PC-3 (cell line): ENCODE measurements at regions not wholly inside any gene's neighbourhood (a gene's known extent, or its start where the extent isn't known, plus 50 kb on each side); places are given as distances from the start of the nearest gene placed in this dataset.

Experiments used
- ATAC-seq: fragments of 200-7000 bp; cut with Tn5 transposase; 2 replicates; pipeline ENCODE4 v1.9.1; 2020; ENCODE audit warnings: mild to moderate bottlenecking, moderate library complexity
- BruUV-seq: library from RNA; stranded (reverse); fragments of 400-500 nt; replicated peaks from 2 replicates; lab custom pipeline; 2021; lab: Mats Ljungman, UMichigan
- CTCF ChIA-PET: fragments of 300-600 bp; sonication (Branson Sonifier 250); formaldehyde crosslinking; loops from one replicate; lab custom pipeline; 2022; ENCODE audit warnings: antibody characterized with exemption; lab: Charles Lee
- POLR2A ChIA-PET: fragments of 300-600 bp; sonication (Branson Sonifier 250); formaldehyde crosslinking; loops from one replicate; lab custom pipeline; 2022; ENCODE audit warnings: antibody characterized with exemption; ENCODE audit not compliant: unreplicated experiment; lab: Charles Lee
- DNase-seq: peaks from one replicate; pipeline ENCODE4 v3.0.0-alpha.2; 2015
- H2AFZ ChIP-seq: fragments of 300-600 bp; sonication (generic); 2 replicates; pipeline ENCODE4 v1.6.0; 2016; ENCODE audit warnings: antibody characterized with exemption, low read length
- H3F3A ChIP-seq: fragments of 300-600 bp; sonication (generic); one replicate; pipeline ENCODE4 v1.6.0; 2017; ENCODE audit warnings: antibody characterized with exemption, low read length, control low read depth, mild to moderate bottlenecking; ENCODE audit not compliant: unreplicated experiment
- H3K27ac ChIP-seq: fragments of 300-600 bp; sonication (generic); 2 replicates; pipeline ENCODE4 v1.5.1; 2016; ENCODE audit warnings: mild to moderate bottlenecking, low read length
- H3K27me3 ChIP-seq: fragments of 300-600 bp; sonication (generic); 2 replicates; pipeline ENCODE4 v1.6.1; 2016; ENCODE audit warnings: low read length, mixed read lengths
- H3K36me3 ChIP-seq: fragments of 300-600 bp; sonication (generic); 2 replicates; pipeline ENCODE4 v1.6.1; 2016; ENCODE audit warnings: low read depth, mixed run types, low read length, mixed read lengths
- H3K4me1 ChIP-seq: fragments of 300-600 bp; sonication (generic); 2 replicates; pipeline ENCODE4 v1.5.1; 2016; ENCODE audit warnings: low read length; ENCODE audit not compliant: insufficient read depth
- H3K4me2 ChIP-seq: fragments of 300-600 bp; sonication (generic); 2 replicates; pipeline ENCODE4 v1.6.0; 2016; ENCODE audit warnings: low read length
- H3K4me3 ChIP-seq: fragments of 300-600 bp; sonication (generic); 2 replicates; pipeline ENCODE4 v1.5.1; 2016; ENCODE audit warnings: mild to moderate bottlenecking, low read length, mixed read lengths
- H3K79me2 ChIP-seq: fragments of 300-600 bp; sonication (generic); 2 replicates; pipeline ENCODE4 v1.6.1; 2017; ENCODE audit warnings: low read length, mixed read lengths
- H3K9ac ChIP-seq: fragments of 300-600 bp; sonication (generic); 2 replicates; pipeline ENCODE4 v1.6.0; 2016; ENCODE audit warnings: mild to moderate bottlenecking, low read length
- H3K9me2 ChIP-seq: fragments of 300-600 bp; sonication (generic); replicated peaks from 2 replicates; pipeline ENCODE4 v1.6.1; 2016; ENCODE audit warnings: mixed run types, low read length, mixed read lengths
- H3K9me3 ChIP-seq: fragments of 300-600 bp; sonication (generic); 2 replicates; pipeline ENCODE4 v1.6.1; 2016; ENCODE audit warnings: low read length, mixed read lengths
- H4K20me1 ChIP-seq: fragments of 300-600 bp; sonication (generic); 2 replicates; pipeline ENCODE4 v1.6.1; 2016; ENCODE audit warnings: low read length, mixed read lengths
- EZH2 ChIP-seq: fragments of 300-600 bp; sonication (generic); IDR thresholded peaks from one replicate; pipeline ENCODE4 v1.6.1; 2017; ENCODE audit warnings: antibody characterized with exemption, mild to moderate bottlenecking, low read length; ENCODE audit not compliant: unreplicated experiment
- EZH2phosphoT487 ChIP-seq: fragments of 300-600 bp; sonication (generic); IDR thresholded peaks from 2 replicates; pipeline ENCODE4 v1.6.1; 2018; ENCODE audit warnings: mild to moderate bottlenecking, antibody characterized with exemption, low read length, borderline replicate concordance
- intact Hi-C: fragments of 100-400 bp; cut with micrococcal nuclease; formaldehyde crosslinking; loops from 2 replicates; pipeline ENCODE4 v1.9.0; 2023
- TF ChIP-seq, protein P1 (sequence below): fragments of 300-600 bp; sonication (generic); conservative IDR thresholded peaks from 2 replicates; pipeline ENCODE4 v1.5.1; 2017; ENCODE audit warnings: antibody characterized with exemption, low read depth, mild to moderate bottlenecking, low read length

DNA sequence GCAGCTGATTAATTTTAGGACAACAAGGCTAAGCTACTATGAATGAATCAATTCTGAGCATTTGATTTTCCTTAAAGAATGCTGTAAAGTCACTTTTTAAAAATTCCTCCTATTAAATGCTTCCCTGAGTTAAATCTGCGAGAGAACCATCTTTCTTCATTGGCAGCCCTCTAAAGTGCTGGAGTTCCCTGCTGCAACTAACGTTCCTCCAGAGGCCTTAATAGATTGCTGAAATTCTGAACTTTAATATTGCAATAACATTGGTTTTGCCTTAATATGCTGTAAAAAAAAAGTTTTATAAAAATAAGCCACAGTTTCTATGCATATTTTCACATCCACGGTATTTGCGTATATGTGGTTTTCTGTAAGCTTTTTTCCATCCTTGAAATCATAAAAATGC is 298.0 kb upstream of the PIK3R1 start:
- intact Hi-C loops: no loop called here
- Histone ChIP-seq H3K9ac (no peak overlapping the region), H3F3A (no peaks in the 10 kb centered on the region), H3K4me3 (no peak overlapping the region), H3K9me2 (no peaks in the 10 kb centered on the region), H3K9me3 (no peaks in the 10 kb centered on the region), H3K4me2 (no peak overlapping the region), H2AFZ (no peak overlapping the region), H3K27me3 (no peaks in the 10 kb centered on the region), H4K20me1 (no peaks in the 10 kb centered on the region), H3K27ac (no peak overlapping the region), H3K4me1 (no peaks in the 10 kb centered on the region), H3K36me3 (no peaks in the 10 kb centered on the region), H3K79me2 (no peaks in the 10 kb centered on the region)
- TF ChIP-seq EZH2 (no peak), EZH2phosphoT487 (no peak)
- TF ChIP-seq, protein P1, sequence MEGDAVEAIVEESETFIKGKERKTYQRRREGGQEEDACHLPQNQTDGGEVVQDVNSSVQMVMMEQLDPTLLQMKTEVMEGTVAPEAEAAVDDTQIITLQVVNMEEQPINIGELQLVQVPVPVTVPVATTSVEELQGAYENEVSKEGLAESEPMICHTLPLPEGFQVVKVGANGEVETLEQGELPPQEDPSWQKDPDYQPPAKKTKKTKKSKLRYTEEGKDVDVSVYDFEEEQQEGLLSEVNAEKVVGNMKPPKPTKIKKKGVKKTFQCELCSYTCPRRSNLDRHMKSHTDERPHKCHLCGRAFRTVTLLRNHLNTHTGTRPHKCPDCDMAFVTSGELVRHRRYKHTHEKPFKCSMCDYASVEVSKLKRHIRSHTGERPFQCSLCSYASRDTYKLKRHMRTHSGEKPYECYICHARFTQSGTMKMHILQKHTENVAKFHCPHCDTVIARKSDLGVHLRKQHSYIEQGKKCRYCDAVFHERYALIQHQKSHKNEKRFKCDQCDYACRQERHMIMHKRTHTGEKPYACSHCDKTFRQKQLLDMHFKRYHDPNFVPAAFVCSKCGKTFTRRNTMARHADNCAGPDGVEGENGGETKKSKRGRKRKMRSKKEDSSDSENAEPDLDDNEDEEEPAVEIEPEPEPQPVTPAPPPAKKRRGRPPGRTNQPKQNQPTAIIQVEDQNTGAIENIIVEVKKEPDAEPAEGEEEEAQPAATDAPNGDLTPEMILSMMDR: no peak
- DNase-seq (no peak), ATAC-seq (no peak)
- BruUV-seq: no TSS peak
- CTCF ChIA-PET: no interaction called here
- POLR2A ChIA-PET: no interaction called here

DNA sequence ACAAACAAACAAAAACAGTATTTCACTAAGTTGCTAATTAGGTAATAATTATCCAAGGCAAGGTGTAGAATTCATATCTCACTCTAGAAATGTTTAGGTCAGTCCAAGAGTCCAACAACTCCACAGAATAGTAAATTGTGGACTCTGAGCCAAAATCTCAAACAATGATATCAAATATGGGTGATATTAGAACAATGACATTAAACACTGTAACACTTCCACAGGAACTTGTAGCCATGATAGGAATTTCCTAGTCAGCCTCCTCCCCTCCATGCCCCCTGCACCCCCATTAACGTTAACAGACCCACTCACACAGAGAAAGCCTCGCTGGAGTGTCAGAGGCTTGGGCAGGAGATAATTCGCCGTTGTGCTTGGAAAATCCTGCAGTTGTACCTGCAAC is 305.0 kb upstream of the PIK3R1 start:
- TF ChIP-seq EZH2phosphoT487: no peak
- TF ChIP-seq, protein P1: no peak
- no peak for TF ChIP-seq EZH2
- ATAC-seq: no peak

DNA sequence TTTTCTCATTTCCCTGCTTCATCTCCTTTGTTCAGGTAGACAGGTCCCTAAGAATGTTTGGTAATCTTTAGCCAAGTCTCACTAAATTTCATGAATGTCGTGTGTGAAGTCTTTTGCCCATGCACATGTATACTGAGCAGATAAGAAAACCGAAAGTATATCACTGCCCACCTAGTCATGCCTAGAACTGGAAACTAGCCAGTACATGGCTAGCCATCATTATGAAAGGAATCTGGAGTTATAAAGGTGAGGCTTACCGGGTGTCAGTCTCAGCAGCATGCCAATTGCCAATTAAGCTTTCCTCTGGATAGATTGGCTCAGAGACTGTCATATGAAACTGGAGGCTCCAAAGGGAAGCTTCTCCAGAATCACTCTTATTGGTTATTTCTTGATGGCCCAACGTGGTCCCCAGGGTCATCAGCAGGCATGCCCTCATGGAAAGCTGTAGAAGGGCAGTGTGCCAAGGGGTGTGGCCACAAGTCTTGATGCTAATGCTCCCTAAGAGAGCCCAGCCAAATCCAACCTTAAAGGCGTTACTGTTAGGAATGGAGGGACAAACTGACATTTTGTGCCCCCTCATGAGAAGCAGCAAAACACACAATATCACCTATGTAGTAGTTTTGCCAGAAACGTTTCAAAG is 307.3 kb upstream of the PIK3R1 start:
- H4K20me1 ChIP-seq: no peaks in the 10 kb centered on the region
- TF ChIP-seq, protein P1: no peak
- TF ChIP-seq EZH2phosphoT487: no peak
- no peak for TF ChIP-seq EZH2
- ChIA-PET CTCF (no interaction called here), POLR2A (no interaction called here)
- H3K4me2 ChIP-seq: no peak overlapping the region
- H3K4me3 ChIP-seq: no peak overlapping the region
- H3K27me3 ChIP-seq: no peaks in the 10 kb centered on the region
- H3K9ac ChIP-seq: no peak overlapping the region
- DNase-seq (no peak), ATAC-seq (no peak)
- BruUV-seq: no TSS peak
- no peaks in the 10 kb centered on the region for H3K79me2 ChIP-seq
- intact Hi-C loops: no loop called here
- H3K27ac ChIP-seq: no peak overlapping the region
- no peak overlapping the region for H2AFZ ChIP-seq
- no peaks in the 10 kb centered on the region for H3K36me3 ChIP-seq
- H3K4me1 ChIP-seq: no peaks in the 10 kb centered on the region
- H3K9me3 ChIP-seq: no peaks in the 10 kb centered on the region
- H3K9me2 ChIP-seq: no peaks in the 10 kb centered on the region
- H3F3A ChIP-seq: no peaks in the 10 kb centered on the region

More for the DNA sequence above, 305.0 kb upstream of the PIK3R1 start:
- H2AFZ ChIP-seq: no peak overlapping the region
- H3K4me1 ChIP-seq: no peaks in the 10 kb centered on the region
- no peaks in the 10 kb centered on the region for H3K9me2 ChIP-seq
- H3K9me3 ChIP-seq: no peaks in the 10 kb centered on the region
- no peak overlapping the region for H3K9ac ChIP-seq
- no peaks in the 10 kb centered on the region for H3K27me3 ChIP-seq
- H3K4me3 ChIP-seq: no peak overlapping the region
- no peaks in the 10 kb centered on the region for H3K36me3 ChIP-seq
- intact Hi-C loops: no loop called here
- H3K79me2 ChIP-seq: no peaks in the 10 kb centered on the region
- no peak for DNase-seq
- H3K27ac ChIP-seq: no peak overlapping the region
- POLR2A ChIA-PET: no interaction called here
- H4K20me1 ChIP-seq: no peaks in the 10 kb centered on the region
- CTCF ChIA-PET: no interaction called here
- no TSS peak for BruUV-seq
- H3F3A ChIP-seq: no peaks in the 10 kb centered on the region
- no peak overlapping the region for H3K4me2 ChIP-seq
